Kidney (tissue), 13 donors: ENCODE measurements at regions not wholly inside any gene's neighbourhood (a gene's known extent, or its start where the extent isn't known, plus 50 kb on each side); places are given as distances from the start of the nearest gene placed in this dataset.

Experiments used
- DNase-seq, 5 donors: peaks; one replicate each; pipeline ENCODE4 v3.0.0-alpha.2; 2013 to 2020
- FAIRE-seq: peaks from 2 replicates; lab custom pipeline; 2012; peaks lifted over from hg19 to GRCh38; lab: Jason Lieb, UNC
- H3K27ac ChIP-seq, 2 donors: one replicate each; pipeline ENCODE4 v1.7.0; 2013; ENCODE audit warnings: low read depth in 2 of 2, low read length in 2 of 2, inconsistent platforms in 1 of 2
- H3K27me3 ChIP-seq: one replicate; pipeline ENCODE4 v1.7.1; 2013; ENCODE audit warnings: low read length, inconsistent platforms; ENCODE audit not compliant: control insufficient read depth, insufficient read depth
- H3K36me3 ChIP-seq, 3 donors: one replicate each; pipeline versions ENCODE4 v1.7.0 to v1.7.1; 2013; ENCODE audit warnings: low read length in 3 of 3, control low read depth in 1 of 3, inconsistent platforms in 1 of 3; ENCODE audit not compliant: insufficient read depth in 3 of 3, control insufficient read depth in 2 of 3
- H3K4me1 ChIP-seq, 3 donors: one replicate each; pipeline versions ENCODE4 v1.7.0 to v1.7.1; 2013; ENCODE audit warnings: low read length in 3 of 3, inconsistent platforms in 1 of 3, low read depth in 1 of 3; ENCODE audit not compliant: control insufficient read depth in 2 of 3, insufficient read depth in 2 of 3
- H3K4me3 ChIP-seq, 3 donors: one replicate each; pipeline versions ENCODE4 v1.7.0 to v1.8.1; 2013; ENCODE audit warnings: low read length in 3 of 3, control low read depth in 1 of 3, inconsistent platforms in 1 of 3
- H3K9ac ChIP-seq, 3 donors: one replicate each; pipeline versions ENCODE4 v1.7.0 to v1.7.1; 2013; ENCODE audit warnings: low read length in 3 of 3, control low read depth in 1 of 3, inconsistent platforms in 1 of 3
- H3K9me3 ChIP-seq, 3 donors: one replicate each; pipeline versions ENCODE4 v1.7.0 to v1.7.1; 2013; ENCODE audit warnings: low read length in 3 of 3, control low read depth in 1 of 3, inconsistent platforms in 1 of 3; ENCODE audit not compliant: control insufficient read depth in 2 of 3, insufficient read depth in 1 of 3
- intact Hi-C: fragments of 100-400 bp; cut with DNase I; formaldehyde crosslinking; loops from one replicate; pipeline ENCODE4 v1.11.1; 2022
- TF ChIP-seq, protein P1 (sequence below): IDR thresholded peaks from 3 replicates; pipeline ENCODE4 v1.5.1; 2012; ENCODE audit warnings: mild to moderate bottlenecking, moderate library complexity, borderline replicate concordance; ENCODE audit not compliant: insufficient read depth; ENCODE audit errors: extremely low read depth
- donor health status: control.
- donor health status: control.
- donor health status: control.
- donor health status: control.
- donor health status: control.
- donor health status: DM: yes; HTN: yes; CAD: no.
- donor health status: Normal renal cell carcinoma (clear cell type).

DNA sequence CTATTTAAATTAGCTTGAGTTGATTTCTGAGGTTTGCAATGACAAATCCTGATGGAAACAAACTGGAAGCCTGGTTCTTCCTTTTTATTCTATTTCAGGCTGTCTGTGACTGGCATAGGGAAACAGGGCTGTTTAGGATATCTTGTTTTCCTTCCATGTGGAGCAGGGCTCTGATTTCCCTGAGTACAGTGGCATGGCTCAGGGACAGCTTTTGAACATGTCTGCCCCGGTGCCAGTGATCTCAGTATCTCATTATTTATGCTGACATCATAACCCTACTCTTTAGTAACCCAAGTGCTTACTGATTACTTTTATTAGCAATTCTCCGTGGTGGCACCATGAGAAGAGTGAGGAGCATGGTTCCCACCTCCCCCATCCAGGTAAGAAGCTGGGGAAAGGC lies 720.3 kb downstream of the GALR1 start:
- TF ChIP-seq, protein P1, sequence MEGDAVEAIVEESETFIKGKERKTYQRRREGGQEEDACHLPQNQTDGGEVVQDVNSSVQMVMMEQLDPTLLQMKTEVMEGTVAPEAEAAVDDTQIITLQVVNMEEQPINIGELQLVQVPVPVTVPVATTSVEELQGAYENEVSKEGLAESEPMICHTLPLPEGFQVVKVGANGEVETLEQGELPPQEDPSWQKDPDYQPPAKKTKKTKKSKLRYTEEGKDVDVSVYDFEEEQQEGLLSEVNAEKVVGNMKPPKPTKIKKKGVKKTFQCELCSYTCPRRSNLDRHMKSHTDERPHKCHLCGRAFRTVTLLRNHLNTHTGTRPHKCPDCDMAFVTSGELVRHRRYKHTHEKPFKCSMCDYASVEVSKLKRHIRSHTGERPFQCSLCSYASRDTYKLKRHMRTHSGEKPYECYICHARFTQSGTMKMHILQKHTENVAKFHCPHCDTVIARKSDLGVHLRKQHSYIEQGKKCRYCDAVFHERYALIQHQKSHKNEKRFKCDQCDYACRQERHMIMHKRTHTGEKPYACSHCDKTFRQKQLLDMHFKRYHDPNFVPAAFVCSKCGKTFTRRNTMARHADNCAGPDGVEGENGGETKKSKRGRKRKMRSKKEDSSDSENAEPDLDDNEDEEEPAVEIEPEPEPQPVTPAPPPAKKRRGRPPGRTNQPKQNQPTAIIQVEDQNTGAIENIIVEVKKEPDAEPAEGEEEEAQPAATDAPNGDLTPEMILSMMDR = no peak
- Histone ChIP-seq H3K9ac (no peak overlapping the region), H3K9me3 (no peaks in the 10 kb centered on the region), H3K4me3 (no peak overlapping the region), H3K4me1 (no peaks in the 10 kb centered on the region), H3K36me3 (no peaks in the 10 kb centered on the region), H3K27ac (no peak overlapping the region), H3K27me3 (no peaks in the 10 kb centered on the region)
- DNase-seq = no peak
- intact Hi-C loops = loop anchor here (10.0 kb wide), 1 partner anchor 65 kb away; no protein-coding TSS in a partner anchor
- no peak for FAIRE-seq

- TF ChIP-seq, protein P1 = no peak
- Histone ChIP-seq H3K36me3 (no peaks in the 10 kb centered on the region), H3K9me3 (no peaks in the 10 kb centered on the region), H3K27ac (no peak overlapping the region), H3K4me1 (no peaks in the 10 kb centered on the region), H3K4me3 (no peak overlapping the region), H3K27me3 (no peaks in the 10 kb centered on the region), H3K9ac (no peak overlapping the region)
- FAIRE-seq (no peak), DNase-seq (peak in 2 of 5 donors; percentile 31 to 44)
- intact Hi-C loops = loop anchor here (10.0 kb wide), 1 partner anchor 64 kb away; no protein-coding TSS in a partner anchor
These were observed 721.2 kb downstream of the GALR1 start for GRCh38 chr18:77970814-77971213.

GRCh38 chr18:77973745-77974144 lies 724.1 kb downstream of the GALR1 start:
- H3K4me1 ChIP-seq = no peaks in the 10 kb centered on the region
- H3K9me3 ChIP-seq = no peaks in the 10 kb centered on the region
- DNase-seq (no peak), FAIRE-seq (no peak)
- no peak overlapping the region for H3K9ac ChIP-seq
- H3K4me3 ChIP-seq = no peak overlapping the region
- H3K27me3 ChIP-seq = no peaks in the 10 kb centered on the region
- H3K36me3 ChIP-seq = no peaks in the 10 kb centered on the region
- TF ChIP-seq, protein P1 = no peak
- H3K27ac ChIP-seq = no peak overlapping the region
- intact Hi-C loops = loop anchor here (10.0 kb wide), 1 partner anchor 61 kb away; no protein-coding TSS in a partner anchor

DNA sequence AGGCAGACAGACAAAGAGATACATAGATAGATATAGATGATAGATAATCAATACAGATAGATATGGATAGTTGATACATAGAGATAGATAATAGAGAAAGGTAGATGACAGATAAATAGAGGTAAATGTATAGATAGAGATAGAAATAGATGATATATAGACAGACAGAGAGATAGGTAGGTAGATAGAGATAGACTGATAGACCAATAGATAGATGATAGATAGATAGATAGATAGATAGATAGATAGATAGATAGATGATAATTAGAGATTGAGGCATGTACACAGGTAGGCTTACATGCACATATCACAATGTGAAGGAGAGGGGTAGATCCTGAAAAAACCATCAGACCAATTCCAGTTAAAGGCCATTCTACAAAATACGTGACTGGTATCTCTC lies 724.7 kb downstream of the GALR1 start:
- no peaks in the 10 kb centered on the region for H3K36me3 ChIP-seq
- no peak overlapping the region for H3K9ac ChIP-seq
- TF ChIP-seq, protein P1 = no peak
- no peaks in the 10 kb centered on the region for H3K9me3 ChIP-seq
- DNase-seq (no peak), FAIRE-seq (no peak)
- no peaks in the 10 kb centered on the region for H3K4me1 ChIP-seq
- no peak overlapping the region for H3K27ac ChIP-seq
- H3K27me3 ChIP-seq = no peaks in the 10 kb centered on the region
- no peak overlapping the region for H3K4me3 ChIP-seq
- intact Hi-C loops = loop anchor here (10.0 kb wide), 1 partner anchor 60 kb away; no protein-coding TSS in a partner anchor
